VCaP (cell line): ENCODE measurements at regions not wholly inside any gene's neighbourhood (a gene's known extent, or its start where the extent isn't known, plus 50 kb on each side); places are given as distances from the start of the nearest gene placed in this dataset.
"Not testable (repeated sequence)": the region's sequence is repeated elsewhere in the genome, so short reads cannot be mapped to it uniquely, and the experiment has no call there.

Experiments used
- H3K27ac ChIP-seq: fragments of 450-650 bp; 2 replicates; pipeline ENCODE4 v1.5.1; 2017
- CTCF ChIP-seq: fragments of 450-650 bp; conservative IDR thresholded peaks from 2 replicates; pipeline ENCODE4 v1.5.1; 2017; ENCODE audit warnings: mild to moderate bottlenecking, moderate library complexity

GRCh38 chr14:48275301-48275700, 599.9 kb upstream of the MDGA2 start:
- TF ChIP-seq CTCF: no peak
- no peak overlapping the region for H3K27ac ChIP-seq

- H3K27ac ChIP-seq: no peak overlapping the region
- TF ChIP-seq CTCF: no peak
These were observed 599.4 kb upstream of the MDGA2 start for GRCh38 chr14:48274826-48275225.

- not testable (repeated sequence) for H3K27ac ChIP-seq
These were observed 592.5 kb upstream of the MDGA2 start for GRCh38 chr14:48267926-48268325.

- H3K27ac ChIP-seq: not testable (repeated sequence)
These were observed 590.8 kb upstream of the MDGA2 start for GRCh38 chr14:48266201-48266600.

GRCh38 chr14:48261436-48261835, 586.0 kb upstream of the MDGA2 start:
- TF ChIP-seq CTCF: no peak
- no peak overlapping the region for H3K27ac ChIP-seq

GRCh38 chr14:48260394-48261295, 585.2 kb upstream of the MDGA2 start:
- H3K27ac ChIP-seq: not testable (repeated sequence)

GRCh38 chr14:48259876-48260275, 584.5 kb upstream of the MDGA2 start:
- not testable (repeated sequence) for H3K27ac ChIP-seq

GRCh38 chr14:48259232-48259631, 583.8 kb upstream of the MDGA2 start:
- H3K27ac ChIP-seq: not testable (repeated sequence)

GRCh38 chr14:48258703-48259102, 583.3 kb upstream of the MDGA2 start:
- not testable (repeated sequence) for H3K27ac ChIP-seq

- no peak for TF ChIP-seq CTCF
- no peak overlapping the region for H3K27ac ChIP-seq
These were observed 577.6 kb upstream of the MDGA2 start for GRCh38 chr14:48253020-48253419.

GRCh38 chr14:48251290-48251689, 575.9 kb upstream of the MDGA2 start:
- no peak overlapping the region for H3K27ac ChIP-seq
- no peak for TF ChIP-seq CTCF
